HG03354 (cell line): ENCODE measurements at regions not wholly inside any gene's neighbourhood (a gene's known extent, or its start where the extent isn't known, plus 50 kb on each side); places are given as distances from the start of the nearest gene placed in this dataset.
"Not testable (repeated sequence)": the region's sequence is repeated elsewhere in the genome, so short reads cannot be mapped to it uniquely, and the experiment has no call there.

ENCODE experiments used
- ATAC-seq: cut with Tn5 transposase; IDR thresholded peaks from one replicate; pipeline ENCODE4 v1.9.1; 2021; ENCODE audit warnings: mild to moderate bottlenecking; ENCODE audit not compliant: unreplicated experiment, poor library complexity, severe bottlenecking

DNA sequence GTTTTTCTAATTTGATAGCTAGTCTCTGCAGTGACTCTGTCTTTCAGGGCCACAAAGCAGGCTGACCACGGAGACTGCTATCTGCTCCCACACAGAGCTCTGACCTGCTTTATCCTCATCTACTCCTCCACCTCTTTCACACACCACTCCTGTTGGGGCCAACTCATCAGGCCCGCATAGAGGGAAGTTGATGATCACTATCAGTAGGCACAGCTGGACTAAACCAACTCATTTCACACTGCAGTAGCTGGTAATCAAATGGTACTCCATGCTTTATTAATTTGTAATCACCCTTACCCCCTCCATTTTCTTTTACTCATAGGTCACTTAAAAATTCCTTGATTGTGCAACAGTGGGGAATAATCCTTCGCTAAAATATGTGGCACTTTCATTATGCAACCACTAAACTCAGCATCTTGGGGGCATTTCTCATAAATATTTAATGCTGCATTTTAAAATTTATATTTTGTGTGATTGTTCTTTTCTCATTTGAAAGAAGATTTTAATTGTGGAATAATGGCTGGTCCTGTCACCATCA is 249.8 kb upstream of the GCFC2 start:
- ATAC-seq, result no peak

- no peak for ATAC-seq
These were observed 249.2 kb upstream of the GCFC2 start for GRCh38 chr2:75959724-75960471.

DNA sequence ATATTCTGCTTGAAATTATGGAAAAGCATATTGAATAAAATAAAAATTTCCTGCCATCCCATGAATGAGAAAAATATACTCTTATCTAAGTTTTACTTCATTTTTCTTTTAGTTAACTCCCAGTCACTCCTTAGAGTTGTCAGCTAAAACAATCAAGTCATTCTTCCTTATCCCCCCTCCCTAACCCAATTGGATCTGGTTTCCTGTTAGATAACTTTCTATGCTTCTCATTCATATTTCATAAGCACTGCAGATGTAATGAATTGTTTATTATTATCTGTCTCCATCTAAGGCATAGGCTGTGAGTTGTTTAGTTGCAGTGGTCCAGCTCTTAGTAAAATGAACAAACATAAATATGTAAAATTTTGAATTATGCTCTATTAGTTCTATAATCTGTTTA is 244.0 kb upstream of the GCFC2 start:
- no peak for ATAC-seq

GRCh38 chr2:75952173-75952572 is 241.5 kb upstream of the GCFC2 start:
- no peak for ATAC-seq

- ATAC-seq, result no peak
These were observed 238.8 kb upstream of the GCFC2 start for GRCh38 chr2:75949385-75950030.

- no peak for ATAC-seq
These were observed 225.6 kb upstream of the GCFC2 start for GRCh38 chr2:75936311-75936710.

- no peak for ATAC-seq
These were observed 222.3 kb upstream of the GCFC2 start for GRCh38 chr2:75932996-75933395.

- no peak for ATAC-seq
These were observed 217.4 kb upstream of the GCFC2 start for GRCh38 chr2:75928093-75928492.

DNA sequence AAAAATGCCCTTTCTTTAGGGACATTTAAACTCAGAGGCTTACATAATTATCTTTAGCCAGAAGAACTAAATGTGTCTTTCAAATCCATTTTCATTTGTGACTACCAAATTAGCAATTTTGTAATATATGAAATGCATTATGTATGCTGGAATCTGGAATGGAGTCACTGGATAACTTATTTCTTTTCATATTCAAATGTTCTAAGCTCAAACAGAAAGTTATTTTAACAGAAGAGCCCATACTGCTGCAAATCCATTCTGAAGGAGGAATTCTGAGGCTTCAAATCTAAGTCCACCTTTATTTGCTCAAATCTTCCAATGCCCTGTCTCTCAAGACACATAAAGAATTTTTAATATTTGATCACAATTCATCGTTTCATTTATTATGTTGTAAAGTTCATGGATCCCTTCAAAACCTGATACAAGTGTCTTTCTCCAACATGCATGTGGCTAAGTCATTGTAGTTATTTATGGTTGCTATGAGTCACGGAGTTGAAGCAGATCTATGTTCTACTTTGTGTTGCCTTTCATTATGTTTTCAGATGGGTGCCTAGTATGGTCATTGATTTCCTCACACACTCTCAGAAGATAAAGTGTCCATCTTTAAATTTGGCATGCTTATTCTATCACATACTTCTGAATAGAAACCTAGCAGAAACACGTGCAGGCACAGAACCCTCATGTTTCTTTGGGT is 214.8 kb upstream of the GCFC2 start:
- ATAC-seq, result no peak

GRCh38 chr2:75922191-75922590 is 211.5 kb upstream of the GCFC2 start:
- ATAC-seq, result no peak

- ATAC-seq, result no peak
These were observed 210.3 kb upstream of the GCFC2 start for GRCh38 chr2:75920859-75921551.

GRCh38 chr2:75915851-75916634 is 205.3 kb upstream of the GCFC2 start:
- ATAC-seq, result no peak

DNA sequence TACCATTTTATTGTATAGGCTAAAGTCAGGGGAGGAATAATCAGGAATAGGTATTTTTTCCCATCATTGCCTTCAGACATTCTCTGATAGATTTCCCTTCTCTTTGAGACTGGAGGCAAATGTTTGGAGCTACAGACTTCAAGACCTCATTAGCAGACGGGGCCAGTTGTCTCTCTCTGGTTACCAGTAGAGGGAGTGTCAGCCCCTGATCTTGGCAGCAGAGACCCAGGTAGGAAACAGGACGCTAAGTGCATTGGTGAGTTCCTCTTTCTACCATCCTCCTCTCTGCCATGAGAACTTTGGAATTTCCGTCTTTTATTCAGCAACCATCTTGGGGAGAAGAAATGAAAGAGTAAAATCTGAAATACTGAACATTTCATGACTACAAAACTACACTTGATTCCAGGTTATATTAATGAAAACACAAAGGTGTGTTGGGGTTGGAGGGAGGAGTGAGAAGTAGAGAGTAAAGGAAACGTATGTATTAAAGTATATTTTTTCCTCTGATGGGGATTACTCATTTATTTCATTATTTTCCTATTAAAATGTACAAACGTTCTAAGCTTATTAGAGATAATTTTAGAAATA is 186.2 kb upstream of the GCFC2 start:
- ATAC-seq, result peak; percentile 79

- peak; percentile 84 for ATAC-seq
These were observed 183.5 kb upstream of the GCFC2 start for GRCh38 chr2:75894170-75894569.

GRCh38 chr2:75892490-75892889 is 181.8 kb upstream of the GCFC2 start:
- ATAC-seq, result peak; percentile 39

- no peak for ATAC-seq
These were observed 171.8 kb upstream of the GCFC2 start for GRCh38 chr2:75882530-75882929.

DNA sequence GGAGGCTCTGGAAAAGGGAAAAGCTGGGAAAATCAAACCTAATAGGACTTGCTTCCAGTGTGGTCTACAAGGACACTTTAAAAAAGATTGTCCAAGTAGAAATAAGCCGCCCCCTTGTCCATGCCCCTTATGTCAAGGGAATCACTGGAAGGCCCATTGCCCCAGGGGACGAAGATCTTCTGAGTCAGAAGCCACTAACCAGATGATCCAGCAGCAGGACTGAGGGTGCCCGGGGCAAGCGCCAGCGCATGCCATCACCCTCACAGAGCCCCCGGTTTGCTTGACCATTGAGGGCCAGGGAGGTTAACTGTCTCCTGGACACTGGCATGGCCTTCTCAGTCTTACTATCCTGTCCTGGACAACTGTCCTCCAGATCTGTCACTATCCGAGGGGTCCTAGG is 164.9 kb upstream of the GCFC2 start:
- ATAC-seq, result not testable (repeated sequence)

DNA sequence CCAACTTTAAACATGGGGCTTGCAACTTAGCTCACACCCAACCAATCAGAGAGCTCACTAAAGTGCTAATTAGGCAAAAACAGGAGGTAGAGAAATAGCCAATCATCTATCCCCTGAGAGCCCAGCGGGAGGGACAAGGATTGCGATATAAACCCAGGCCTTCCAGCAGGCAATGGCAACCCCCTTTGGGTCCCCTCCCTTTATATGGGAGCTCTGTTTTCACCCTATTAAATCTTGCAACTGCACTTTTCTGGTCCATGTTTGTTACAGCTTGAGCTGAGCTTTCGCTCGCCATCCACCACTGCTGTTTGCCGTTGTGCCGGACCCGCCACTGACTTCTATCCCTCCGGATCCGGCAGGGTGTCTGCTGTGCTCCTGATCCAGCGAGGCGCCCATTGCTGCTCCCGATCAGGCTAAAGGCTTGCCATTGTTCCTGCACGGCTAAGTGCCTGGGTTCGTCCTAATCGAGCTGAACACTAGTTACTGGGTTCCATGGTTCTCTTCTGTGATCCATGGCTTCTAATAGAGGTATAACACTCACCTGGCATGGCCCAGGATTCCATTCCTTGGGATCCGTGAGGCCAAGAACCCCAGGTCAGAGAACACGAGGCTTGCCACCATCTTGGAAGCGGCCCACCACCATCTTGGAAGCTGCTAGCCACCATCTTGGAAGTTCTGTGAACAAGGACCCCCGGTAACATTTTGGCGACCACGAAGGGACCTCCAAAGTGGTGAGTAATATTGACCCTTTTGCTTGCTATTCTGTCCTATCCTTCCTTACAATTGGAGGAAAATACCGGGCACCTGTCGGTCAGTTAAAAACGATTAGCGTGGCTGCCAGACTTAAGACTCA is 161.3 kb upstream of the GCFC2 start:
- not testable (repeated sequence) for ATAC-seq
